Fibroblast of mammary gland (primary cell): ENCODE measurements at regions not wholly inside any gene's neighbourhood (a gene's known extent, or its start where the extent isn't known, plus 50 kb on each side); places are given as distances from the start of the nearest gene placed in this dataset.

Experiments used
- DNase-seq: peaks from one replicate; pipeline ENCODE4 v3.0.0-alpha.2; 2010; ENCODE audit warnings: low read depth
- H3K4me3 ChIP-seq: 2 replicates; pipeline ENCODE4 v1.5.1; 2011; ENCODE audit warnings: low read depth, mild to moderate bottlenecking, low read length, moderate library complexity; ENCODE audit not compliant: control insufficient read depth
- CTCF ChIP-seq: conservative IDR thresholded peaks from 2 replicates; pipeline ENCODE4 v1.5.1; 2011; ENCODE audit warnings: low read depth, low read length, inconsistent platforms; ENCODE audit not compliant: control insufficient read depth, insufficient read depth

DNA sequence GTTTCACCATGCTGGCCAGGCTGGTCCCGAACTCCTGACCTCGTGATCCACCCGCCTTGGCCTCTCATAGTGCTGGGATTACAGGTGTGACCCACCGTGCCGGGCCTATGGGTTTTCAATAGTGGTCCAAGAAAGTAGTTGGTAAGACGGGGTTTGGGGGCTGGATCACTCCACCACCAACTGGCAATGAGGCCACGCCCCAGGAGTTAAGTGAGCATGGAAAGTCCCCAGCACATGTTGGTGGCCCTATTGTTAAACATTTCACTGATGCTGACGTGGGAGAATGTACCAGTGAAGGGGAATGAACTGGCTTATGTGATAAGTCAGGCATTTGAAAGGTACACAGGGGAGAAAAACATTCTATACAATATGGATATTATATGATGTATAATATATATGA is 80.4 kb downstream of the CHRD start:
- no peak overlapping the region for H3K4me3 ChIP-seq
- no peak for TF ChIP-seq CTCF
- DNase-seq, result no peak

GRCh38 chr3:184461219-184461618 is 81.4 kb downstream of the CHRD start:
- DNase-seq, result no peak
- TF ChIP-seq CTCF, result no peak

GRCh38 chr3:184465883-184466412 is 86.1 kb downstream of the CHRD start:
- no peak overlapping the region for H3K4me3 ChIP-seq
- DNase-seq, result no peak
- no peak for TF ChIP-seq CTCF

More at GRCh38 chr3:184461219-184461618, 81.4 kb downstream of the CHRD start:
- no peak overlapping the region for H3K4me3 ChIP-seq

DNA sequence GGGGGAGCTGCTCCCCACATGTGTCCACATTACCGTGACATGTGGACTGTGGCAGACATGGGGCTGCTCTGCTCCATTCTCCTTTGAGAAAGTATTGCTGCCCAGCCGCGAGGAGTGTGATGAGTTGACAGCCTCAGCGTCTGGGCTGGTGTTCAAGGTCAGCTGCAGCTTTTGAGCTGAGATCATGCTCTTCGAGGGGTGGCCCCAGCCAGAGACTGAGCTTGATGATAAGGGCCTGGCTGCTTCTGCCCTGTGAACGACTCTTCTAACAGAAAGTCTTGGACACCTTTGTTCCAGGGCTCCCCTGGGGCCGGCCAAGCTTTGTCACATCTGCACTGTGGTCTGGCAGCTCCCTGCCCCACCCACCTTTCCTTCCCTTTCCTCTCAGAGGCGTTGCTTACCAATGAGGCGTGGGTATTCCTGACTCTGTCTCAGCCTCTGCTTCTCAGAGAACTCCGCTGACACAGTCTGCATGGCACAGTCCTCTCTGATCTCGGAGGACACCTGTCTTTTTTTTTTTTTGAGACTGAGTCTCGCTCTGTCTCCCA is 86.6 kb downstream of the CHRD start:
- H3K4me3 ChIP-seq, result no peak overlapping the region
- peak; percentile 65 for DNase-seq
- no peak for TF ChIP-seq CTCF

DNA sequence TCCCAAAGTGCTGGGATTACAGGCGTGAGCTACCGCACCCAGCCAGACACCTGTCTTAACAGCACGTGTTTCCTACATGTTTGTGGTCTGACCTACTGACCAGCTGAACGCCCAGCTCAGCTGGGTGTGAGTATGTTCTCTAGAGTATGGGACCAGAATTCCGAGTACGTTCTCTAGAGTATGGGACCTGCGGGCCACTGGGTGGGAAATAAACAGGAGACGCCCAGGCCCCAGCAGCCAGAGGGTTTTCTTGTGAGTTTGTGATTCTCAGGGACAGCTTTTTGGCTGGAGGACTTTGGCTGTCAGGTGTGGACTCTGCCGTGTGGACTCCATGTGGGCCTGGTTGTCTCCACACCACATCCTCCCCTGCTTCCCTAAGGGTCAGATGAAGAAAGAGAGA is 87.3 kb downstream of the CHRD start:
- H3K4me3 ChIP-seq, result no peak overlapping the region
- no peak for TF ChIP-seq CTCF

DNA sequence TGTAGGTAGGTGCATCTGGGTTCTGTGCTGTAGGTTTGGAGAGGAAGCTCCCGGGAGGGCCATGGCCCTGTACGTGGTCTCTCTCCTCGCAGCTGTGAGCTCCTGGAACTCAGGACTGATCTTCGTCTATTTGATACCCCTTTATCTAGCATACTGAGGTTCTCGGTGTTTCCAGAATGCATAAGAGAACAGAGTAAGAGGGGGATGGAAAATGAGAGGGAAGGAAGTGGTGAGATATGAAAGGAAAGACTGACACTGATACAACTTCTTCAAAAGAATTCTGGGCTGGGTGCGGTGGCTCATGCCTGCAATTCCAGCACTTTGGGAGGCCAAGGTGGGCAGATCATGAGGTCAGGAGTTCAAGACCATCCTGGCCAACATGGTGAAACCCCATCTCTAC is 90.7 kb downstream of the CHRD start:
- TF ChIP-seq CTCF, result no peak
- DNase-seq, result no peak
- no peak overlapping the region for H3K4me3 ChIP-seq

More for the DNA sequence above, 87.3 kb downstream of the CHRD start:
- DNase-seq, result no peak

DNA sequence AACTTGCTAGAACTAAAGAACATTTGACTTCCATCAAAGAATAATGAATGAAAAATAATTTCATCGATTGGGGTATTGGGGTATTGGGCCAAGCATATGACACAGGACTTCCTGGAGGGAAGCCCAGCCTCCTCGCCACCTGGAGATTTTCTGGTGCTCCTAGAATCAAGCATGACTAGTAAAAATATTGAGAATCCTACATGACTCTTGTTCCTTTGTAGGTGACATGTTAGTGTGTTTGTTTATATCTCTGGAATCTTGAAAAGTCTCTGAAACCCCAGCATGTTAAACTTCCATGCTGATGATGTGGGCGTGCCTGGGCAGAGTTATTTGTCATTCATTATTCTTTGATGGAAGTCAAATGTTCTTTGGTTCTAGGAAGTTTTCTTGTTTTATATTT is 90.1 kb upstream of the EPHB3 start:
- TF ChIP-seq CTCF, result no peak
- H3K4me3 ChIP-seq, result no peak overlapping the region
- DNase-seq, result no peak
